Activated T-cell treated with anti-CD3 and anti-CD28 coated beads, Interleukin-2, amount 50 U/mL, for 24 hours (primary cell): ENCODE measurements at regions not wholly inside any gene's neighbourhood (a gene's known extent, or its start where the extent isn't known, plus 50 kb on each side); places are given as distances from the start of the nearest gene placed in this dataset.
"Not testable (repeated sequence)": the region's sequence is repeated elsewhere in the genome, so short reads cannot be mapped to it uniquely, and the experiment has no call there.

Experiments used
- DNase-seq: peaks from one replicate; pipeline ENCODE4 v3.0.0-alpha.2; 2020
- H3K27ac Mint-ChIP-seq: 2 replicates; pipeline ENCODE4 v1.8.0; 2020; ENCODE audit warnings: mild to moderate bottlenecking, mixed read lengths
- H3K27me3 Mint-ChIP-seq: 2 replicates; pipeline ENCODE4 v1.8.0; 2020; ENCODE audit warnings: mixed read lengths
- H3K36me3 Mint-ChIP-seq: 2 replicates; pipeline ENCODE4 v1.8.0; 2020; ENCODE audit warnings: low read depth, mixed read lengths
- H3K4me1 Mint-ChIP-seq: 2 replicates; pipeline ENCODE4 v1.8.0; 2020; ENCODE audit warnings: low read depth, mixed read lengths
- H3K4me3 Mint-ChIP-seq: 2 replicates; pipeline ENCODE4 v1.8.0; 2020; ENCODE audit warnings: mild to moderate bottlenecking, moderate library complexity, mixed read lengths
- H3K9me3 Mint-ChIP-seq: 2 replicates; pipeline ENCODE4 v1.8.0; 2020; ENCODE audit warnings: mixed read lengths

- not testable (repeated sequence) for H3K27ac Mint-ChIP-seq
Measured at GRCh38 chr2:88802026-88802425, 110.6 kb downstream of the RPIA start.

GRCh38 chr2:88807237-88807962 is 115.9 kb downstream of the RPIA start:
- Mint-ChIP-seq H3K36me3 (no peaks in the 10 kb centered on the region), H3K4me3 (no peak overlapping the region), H3K27ac (no peak overlapping the region), H3K9me3 (no peaks in the 10 kb centered on the region), H3K4me1 (no peaks in the 10 kb centered on the region), H3K27me3 (peaks cover 4% of the 10 kb centered on the region)
- no peak for DNase-seq

More at GRCh38 chr2:88802026-88802425, 110.6 kb downstream of the RPIA start:
- not testable (repeated sequence) for H3K27me3 Mint-ChIP-seq, DNase-seq, H3K4me3 Mint-ChIP-seq, H3K4me1 Mint-ChIP-seq, H3K9me3 Mint-ChIP-seq, H3K36me3 Mint-ChIP-seq

- no peaks in the 10 kb centered on the region for H3K9me3 Mint-ChIP-seq
- peaks cover 4% of the 10 kb centered on the region for H3K27me3 Mint-ChIP-seq
- DNase-seq = no peak
- no peak overlapping the region for H3K4me3 Mint-ChIP-seq
- no peak overlapping the region for H3K27ac Mint-ChIP-seq
- no peaks in the 10 kb centered on the region for H3K4me1 Mint-ChIP-seq
- no peaks in the 10 kb centered on the region for H3K36me3 Mint-ChIP-seq
Measured at GRCh38 chr2:88808083-88808482, 116.6 kb downstream of the RPIA start.

GRCh38 chr2:88808652-88809051 is 117.2 kb downstream of the RPIA start:
- Mint-ChIP-seq H3K4me1 (no peaks in the 10 kb centered on the region), H3K27me3 (peaks cover 4% of the 10 kb centered on the region)

GRCh38 chr2:88809216-88809615 is 117.7 kb downstream of the RPIA start:
- Mint-ChIP-seq H3K27me3 (peaks cover 4% of the 10 kb centered on the region), H3K27ac (no peak overlapping the region), H3K36me3 (no peaks in the 10 kb centered on the region), H3K9me3 (peaks cover 3% of the 10 kb centered on the region), H3K4me3 (no peak overlapping the region), H3K4me1 (no peaks in the 10 kb centered on the region)
- no peak for DNase-seq

More at GRCh38 chr2:88808652-88809051, 117.2 kb downstream of the RPIA start:
- Mint-ChIP-seq H3K36me3 (no peaks in the 10 kb centered on the region), H3K4me3 (no peak overlapping the region), H3K9me3 (peaks cover 3% of the 10 kb centered on the region), H3K27ac (no peak overlapping the region)
- DNase-seq = no peak

GRCh38 chr2:88810017-88810416 is 118.5 kb downstream of the RPIA start:
- Mint-ChIP-seq H3K4me1 (no peaks in the 10 kb centered on the region), H3K36me3 (no peaks in the 10 kb centered on the region), H3K27me3 (peaks cover 4% of the 10 kb centered on the region), H3K27ac (no peak overlapping the region), H3K4me3 (no peak overlapping the region), H3K9me3 (peaks cover 9% of the 10 kb centered on the region)
- no peak for DNase-seq

GRCh38 chr2:88810488-88810887 is 119.0 kb downstream of the RPIA start:
- peaks cover 14% of the 10 kb centered on the region for H3K9me3 Mint-ChIP-seq
- no peak overlapping the region for H3K4me3 Mint-ChIP-seq
- H3K27me3 Mint-ChIP-seq = peaks cover 4% of the 10 kb centered on the region
- no peak overlapping the region for H3K27ac Mint-ChIP-seq
- H3K36me3 Mint-ChIP-seq = no peaks in the 10 kb centered on the region
- no peak for DNase-seq
- no peaks in the 10 kb centered on the region for H3K4me1 Mint-ChIP-seq

GRCh38 chr2:88811233-88811632 is 119.8 kb downstream of the RPIA start:
- Mint-ChIP-seq H3K36me3 (no peaks in the 10 kb centered on the region), H3K9me3 (peaks cover 21% of the 10 kb centered on the region), H3K4me3 (no peak overlapping the region), H3K4me1 (no peaks in the 10 kb centered on the region), H3K27me3 (peaks cover 4% of the 10 kb centered on the region), H3K27ac (no peak overlapping the region)
- DNase-seq = no peak

GRCh38 chr2:88811681-88812080 is 120.2 kb downstream of the RPIA start:
- no peak overlapping the region for H3K27ac Mint-ChIP-seq
- H3K27me3 Mint-ChIP-seq = peaks cover 4% of the 10 kb centered on the region
- no peak for DNase-seq
- H3K9me3 Mint-ChIP-seq = peaks cover 25% of the 10 kb centered on the region
- no peaks in the 10 kb centered on the region for H3K4me1 Mint-ChIP-seq
- H3K36me3 Mint-ChIP-seq = no peaks in the 10 kb centered on the region
- H3K4me3 Mint-ChIP-seq = no peak overlapping the region

- DNase-seq = no peak
- Mint-ChIP-seq H3K9me3 (peaks cover 29% of the 10 kb centered on the region), H3K36me3 (no peaks in the 10 kb centered on the region), H3K4me1 (no peaks in the 10 kb centered on the region), H3K27me3 (no peaks in the 10 kb centered on the region), H3K4me3 (no peak overlapping the region), H3K27ac (no peak overlapping the region)
Measured at GRCh38 chr2:88813612-88814011, 122.1 kb downstream of the RPIA start.

GRCh38 chr2:88815282-88815681 is 123.8 kb downstream of the RPIA start:
- no peak for DNase-seq
- Mint-ChIP-seq H3K4me1 (no peaks in the 10 kb centered on the region), H3K27me3 (no peaks in the 10 kb centered on the region), H3K4me3 (no peak overlapping the region), H3K27ac (no peak overlapping the region), H3K36me3 (no peaks in the 10 kb centered on the region), H3K9me3 (peaks cover 29% of the 10 kb centered on the region)

GRCh38 chr2:88815697-88816096 is 124.2 kb downstream of the RPIA start:
- DNase-seq = no peak
- H3K36me3 Mint-ChIP-seq = no peaks in the 10 kb centered on the region
- no peak overlapping the region for H3K4me3 Mint-ChIP-seq
- H3K27me3 Mint-ChIP-seq = no peaks in the 10 kb centered on the region
- H3K27ac Mint-ChIP-seq = no peak overlapping the region
- H3K9me3 Mint-ChIP-seq = peaks cover 29% of the 10 kb centered on the region
- no peaks in the 10 kb centered on the region for H3K4me1 Mint-ChIP-seq

- Mint-ChIP-seq H3K4me3 (no peak overlapping the region), H3K27me3 (no peaks in the 10 kb centered on the region), H3K4me1 (no peaks in the 10 kb centered on the region), H3K27ac (no peak overlapping the region), H3K9me3 (peaks cover 28% of the 10 kb centered on the region), H3K36me3 (no peaks in the 10 kb centered on the region)
- DNase-seq = no peak
Measured at GRCh38 chr2:88818381-88818780, 126.9 kb downstream of the RPIA start.

- Mint-ChIP-seq H3K36me3 (no peaks in the 10 kb centered on the region), H3K27ac (no peak overlapping the region), H3K9me3 (no peaks in the 10 kb centered on the region), H3K27me3 (peaks cover 9% of the 10 kb centered on the region), H3K4me3 (no peak overlapping the region), H3K4me1 (no peaks in the 10 kb centered on the region)
- DNase-seq = no peak
Measured at GRCh38 chr2:88824951-88825350, 133.5 kb downstream of the RPIA start.

GRCh38 chr2:88826399-88826798 is 134.9 kb downstream of the RPIA start:
- no peaks in the 10 kb centered on the region for H3K4me1 Mint-ChIP-seq
- no peaks in the 10 kb centered on the region for H3K36me3 Mint-ChIP-seq
- no peak overlapping the region for H3K4me3 Mint-ChIP-seq
- no peak overlapping the region for H3K27ac Mint-ChIP-seq
- no peaks in the 10 kb centered on the region for H3K9me3 Mint-ChIP-seq
- DNase-seq = no peak
- peaks cover 9% of the 10 kb centered on the region for H3K27me3 Mint-ChIP-seq

- no peaks in the 10 kb centered on the region for H3K36me3 Mint-ChIP-seq
- no peak overlapping the region for H3K27ac Mint-ChIP-seq
- H3K4me1 Mint-ChIP-seq = no peaks in the 10 kb centered on the region
- no peak overlapping the region for H3K4me3 Mint-ChIP-seq
- DNase-seq = no peak
- no peaks in the 10 kb centered on the region for H3K9me3 Mint-ChIP-seq
- peaks cover 9% of the 10 kb centered on the region for H3K27me3 Mint-ChIP-seq
Measured at GRCh38 chr2:88827821-88828220, 136.3 kb downstream of the RPIA start.
